ENCODE measurements at regions not wholly inside any gene's neighbourhood (a gene's known extent, or its start where the extent isn't known, plus 50 kb on each side); places are given as distances from the start of the nearest gene placed in this dataset.
"Not testable (repeated sequence)": the region's sequence is repeated elsewhere in the genome, so short reads cannot be mapped to it uniquely, and the experiment has no call there.

GRCh38 chr1:234776876-234777855 lies 167.2 kb upstream of the IRF2BP2 start:
- no peak for DNase-seq (ENCODE audit: low spot score)

GRCh38 chr1:234776256-234776875 lies 166.4 kb upstream of the IRF2BP2 start:
- DNase-seq (ENCODE audit: low spot score) = no peak

- no peak for DNase-seq (ENCODE audit: low spot score)
These were observed 165.7 kb upstream of the IRF2BP2 start for GRCh38 chr1:234775477-234776246.

GRCh38 chr1:234774971-234775370 lies 165.0 kb upstream of the IRF2BP2 start:
- no peak for DNase-seq (ENCODE audit: low spot score)

DNA sequence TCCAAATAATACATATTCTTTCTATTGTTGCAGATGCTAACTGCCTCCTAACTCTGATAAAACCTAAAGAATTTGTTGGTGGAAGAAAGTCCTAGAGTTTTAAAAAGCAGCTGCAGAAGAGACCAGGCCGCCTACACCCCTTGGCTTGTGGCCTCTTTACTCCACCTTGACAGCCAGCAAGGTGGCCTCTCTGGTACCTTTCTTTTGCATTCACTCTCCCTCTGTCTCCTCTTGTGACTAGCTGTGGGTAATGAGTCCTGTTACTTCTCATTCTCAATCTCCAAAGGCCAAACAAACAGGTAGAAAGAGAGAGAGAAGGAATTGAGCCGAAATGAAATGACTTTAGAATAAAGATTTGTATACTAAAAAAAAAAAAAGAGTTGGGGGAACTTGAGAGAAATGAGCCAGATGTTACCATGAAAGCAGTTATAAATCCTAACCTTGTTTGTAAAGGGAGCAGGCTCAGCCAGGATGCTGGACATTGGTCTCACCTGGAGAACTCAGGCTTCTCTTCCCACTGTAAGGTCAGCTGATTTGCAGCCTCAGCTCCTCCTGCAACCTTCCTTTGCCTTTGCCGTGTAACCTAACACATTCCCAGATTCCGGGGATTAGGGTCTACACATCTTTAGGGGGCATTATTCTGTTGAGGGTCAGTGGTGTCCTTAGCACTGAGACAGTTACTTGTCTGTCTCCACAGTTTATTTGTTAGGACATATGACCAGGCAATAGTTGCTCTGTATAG lies 164.1 kb upstream of the IRF2BP2 start:
- no peak for DNase-seq (ENCODE audit: low spot score)

DNA sequence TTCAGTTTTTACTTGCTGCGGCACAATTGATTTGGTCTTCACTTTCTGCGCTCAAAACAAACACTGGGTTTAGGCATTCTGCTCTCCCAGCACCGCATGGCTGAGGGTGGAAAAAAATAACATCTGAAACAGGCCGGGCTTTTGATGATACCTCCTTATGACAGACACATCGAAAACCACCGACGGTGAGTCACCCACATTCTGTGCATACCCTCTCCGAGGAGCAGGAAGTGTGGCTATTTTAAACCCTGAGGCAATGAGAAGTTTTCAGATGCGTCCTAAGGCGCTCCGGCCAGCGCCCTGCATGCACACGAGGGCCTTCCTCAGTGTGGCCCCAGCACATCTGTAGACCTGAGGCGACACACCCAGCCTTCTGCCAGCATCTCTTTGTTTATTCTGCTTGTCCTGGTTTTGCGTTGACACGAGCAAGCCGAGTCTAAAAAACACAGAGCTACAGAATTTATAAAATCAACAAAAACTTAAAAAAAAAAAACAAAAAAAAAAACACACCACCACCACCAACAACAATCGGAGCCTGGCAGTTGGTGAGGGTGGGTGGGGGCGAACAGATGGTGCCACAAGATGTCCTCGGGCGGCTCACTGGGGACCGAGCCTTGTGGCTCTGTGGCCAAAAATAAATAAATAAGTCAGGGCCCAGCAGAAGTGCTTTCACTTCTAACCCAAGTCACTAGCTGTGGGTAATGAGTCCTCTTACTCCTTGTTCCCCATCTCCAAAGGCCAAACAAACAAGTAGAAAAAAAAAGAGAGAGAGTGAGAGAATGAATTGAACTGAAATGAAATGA lies 162.6 kb upstream of the IRF2BP2 start:
- DNase-seq (ENCODE audit: low spot score) = peak; percentile 95

DNA sequence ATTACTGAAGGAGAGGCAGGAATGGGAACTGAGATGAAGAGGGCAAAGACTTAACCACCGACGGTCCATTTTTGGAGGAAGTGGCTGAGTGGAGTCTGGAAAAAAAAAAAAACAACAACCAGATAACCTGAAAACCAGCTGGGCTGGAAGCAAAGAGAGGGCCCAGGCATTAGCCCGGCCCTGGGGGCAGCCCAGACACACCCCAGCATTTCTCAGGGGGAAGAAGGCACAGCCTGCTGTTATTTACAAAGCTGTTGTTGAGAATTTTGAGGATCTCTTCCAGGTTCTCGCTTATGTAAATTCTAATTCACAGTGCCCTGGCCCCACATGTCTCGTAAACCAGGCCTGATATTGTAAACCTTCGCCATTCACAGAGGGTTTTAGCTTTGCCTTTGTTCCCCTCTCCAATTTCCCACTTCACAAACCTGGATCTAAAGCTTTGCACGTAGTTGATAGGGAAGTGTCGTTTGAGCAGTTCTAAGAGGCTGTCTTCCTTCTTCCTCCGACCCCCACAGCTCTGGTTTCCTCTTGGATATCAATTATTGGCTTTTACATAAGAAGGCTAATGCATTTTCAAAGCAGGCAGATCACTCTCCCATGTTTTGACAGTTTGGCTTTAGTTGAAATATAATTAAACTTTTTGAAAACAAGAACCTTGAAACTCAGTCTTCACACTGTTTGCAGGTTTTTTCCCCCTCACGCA lies 161.8 kb upstream of the IRF2BP2 start:
- peak; percentile 61 for DNase-seq (ENCODE audit: low spot score)

GRCh38 chr1:234770924-234771540 lies 161.1 kb upstream of the IRF2BP2 start:
- DNase-seq (ENCODE audit: low spot score) = no peak

GRCh38 chr1:234769986-234770795 lies 160.2 kb upstream of the IRF2BP2 start:
- no peak for DNase-seq (ENCODE audit: low spot score)

DNA sequence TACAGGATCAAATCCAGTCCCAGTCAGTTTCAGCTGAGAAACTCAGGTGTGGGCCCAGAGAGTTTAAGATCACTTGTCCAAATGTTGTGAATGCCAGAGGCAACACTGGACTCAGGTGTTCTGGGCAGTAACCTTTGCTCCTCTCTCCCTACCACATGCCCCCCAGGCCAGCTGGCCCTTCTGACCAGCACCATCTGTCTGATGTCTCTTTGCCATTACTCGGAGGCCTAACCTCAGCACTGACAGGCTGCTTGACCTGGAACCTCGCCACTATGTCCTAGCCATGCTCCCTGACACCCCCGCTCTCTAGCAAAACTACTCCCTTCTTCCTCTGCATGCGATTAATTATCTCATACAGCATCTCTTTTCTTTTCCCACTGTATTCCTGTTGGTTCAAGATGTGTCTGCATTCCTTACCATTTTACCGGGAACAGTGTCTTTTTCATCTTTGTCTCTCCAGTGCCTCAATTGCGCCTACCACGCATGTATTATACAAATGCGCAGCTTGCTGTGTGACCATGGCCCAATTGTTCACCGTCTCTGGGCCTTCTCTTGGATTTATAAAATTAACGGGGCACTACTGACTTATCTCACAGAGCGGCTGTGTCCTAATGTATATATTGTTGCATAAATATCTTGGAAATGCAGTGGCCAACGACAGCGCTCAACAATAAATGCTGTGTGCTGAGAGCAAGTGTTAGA lies 159.5 kb upstream of the IRF2BP2 start:
- no peak for DNase-seq (ENCODE audit: low spot score)

- no peak for DNase-seq (ENCODE audit: low spot score)
These were observed 158.7 kb upstream of the IRF2BP2 start for GRCh38 chr1:234768569-234769283.

DNA sequence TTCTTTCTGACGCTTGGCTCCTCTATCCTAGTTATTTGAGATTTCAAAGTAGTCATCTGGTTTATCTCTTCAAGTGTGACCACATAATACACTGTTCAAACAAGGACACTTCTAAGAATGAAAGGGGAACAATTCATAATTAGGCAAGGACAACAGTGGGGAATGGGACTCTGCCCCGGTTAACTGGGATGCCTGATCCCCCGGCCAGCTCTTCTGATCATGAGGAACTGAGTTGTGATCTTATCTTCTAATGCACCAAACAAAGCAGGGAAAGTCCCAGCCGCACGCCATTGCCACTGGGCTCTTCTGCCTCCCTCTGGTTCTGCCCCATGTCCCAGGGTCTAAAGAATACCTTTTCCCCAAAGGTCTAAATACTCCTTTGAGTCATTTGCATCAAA lies 158.2 kb upstream of the IRF2BP2 start:
- no peak for DNase-seq (ENCODE audit: low spot score)

DNA sequence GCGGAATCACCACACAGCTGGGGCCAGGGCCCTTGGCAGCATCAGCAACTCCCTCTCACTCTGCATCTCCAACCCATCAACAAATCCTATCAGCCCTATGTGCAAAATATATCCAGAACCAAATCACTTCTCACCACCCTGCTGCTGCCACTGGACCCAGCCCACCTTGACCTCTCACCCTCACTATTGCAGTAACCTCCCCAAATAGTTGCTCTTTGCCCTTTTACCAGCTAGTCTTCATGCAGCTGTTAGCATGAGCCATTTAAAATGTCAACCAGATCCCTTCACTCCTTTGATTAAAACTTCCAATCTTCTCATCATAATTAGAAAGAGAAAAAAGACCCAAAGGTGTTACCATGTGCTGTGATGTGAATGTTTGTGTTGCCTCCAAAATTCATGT lies 155.7 kb upstream of the IRF2BP2 start:
- DNase-seq (ENCODE audit: low spot score) = no peak

- DNase-seq (ENCODE audit: low spot score) = no peak
These were observed 155.2 kb upstream of the IRF2BP2 start for GRCh38 chr1:234765181-234765580.

GRCh38 chr1:234763910-234764309 lies 153.9 kb upstream of the IRF2BP2 start:
- no peak for DNase-seq (ENCODE audit: low spot score)

GRCh38 chr1:234763367-234763766 lies 153.4 kb upstream of the IRF2BP2 start:
- no peak for DNase-seq (ENCODE audit: low spot score)

- DNase-seq (ENCODE audit: low spot score) = not testable (repeated sequence)
These were observed 152.1 kb upstream of the IRF2BP2 start for GRCh38 chr1:234762127-234762526.

DNA sequence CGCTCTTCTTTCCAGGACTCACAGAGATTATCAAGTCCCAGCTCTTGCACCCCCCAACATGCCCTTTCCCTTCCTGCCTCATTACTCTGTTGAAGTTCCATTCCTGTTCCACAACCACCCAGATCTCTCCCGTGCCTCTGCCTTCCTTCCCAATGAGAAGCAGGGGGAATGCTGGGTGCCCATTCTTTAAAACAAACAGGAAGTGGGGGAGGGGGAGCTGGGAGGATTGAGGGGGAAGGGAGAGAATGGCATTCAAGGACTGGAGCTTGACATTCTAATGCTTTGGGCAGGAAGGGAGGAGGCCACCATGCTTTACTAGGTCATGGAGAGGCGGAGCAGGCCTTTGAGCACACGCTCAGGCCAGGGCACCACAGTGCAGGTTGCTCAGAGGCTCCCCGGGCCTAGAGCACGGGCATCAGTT lies 150.3 kb upstream of the IRF2BP2 start:
- no peak for DNase-seq (ENCODE audit: low spot score)
